PC-9 (cell line): ENCODE measurements at regions not wholly inside any gene's neighbourhood (a gene's known extent, or its start where the extent isn't known, plus 50 kb on each side); places are given as distances from the start of the nearest gene placed in this dataset.

Experiments used
- EZH2 ChIP-seq: fragments of 200-600 bp; sonication (generic); IDR thresholded peaks from 2 replicates; pipeline ENCODE4 v1.8.0; 2017; ENCODE audit warnings: antibody characterized with exemption, low read depth
- TF ChIP-seq, protein P1 (sequence below): fragments of 200-600 bp; sonication (generic); conservative IDR thresholded peaks from 2 replicates; pipeline ENCODE4 v1.6.1; 2017; ENCODE audit warnings: mixed run types, antibody characterized with exemption, mild to moderate bottlenecking, moderate library complexity

DNA sequence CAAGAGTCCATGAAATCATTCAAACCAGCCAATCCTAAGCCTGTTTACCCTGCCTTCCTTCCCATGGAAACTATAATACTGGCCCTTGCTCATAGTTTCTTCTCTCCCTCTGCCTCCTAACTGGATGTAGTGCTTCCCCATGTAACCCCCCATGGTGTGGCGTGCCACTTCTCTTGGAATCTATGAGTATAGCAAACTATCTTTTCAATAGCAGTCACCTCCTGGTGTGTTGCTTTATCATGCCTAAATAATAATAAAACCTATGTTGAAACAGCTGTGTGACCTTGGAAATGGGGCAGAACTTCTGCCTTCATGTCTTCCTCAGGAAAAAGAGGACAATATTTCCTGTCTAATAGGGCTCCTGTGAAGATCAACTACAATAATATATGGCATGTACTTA is 234.8 kb upstream of the EDNRA start:
- TF ChIP-seq, protein P1, sequence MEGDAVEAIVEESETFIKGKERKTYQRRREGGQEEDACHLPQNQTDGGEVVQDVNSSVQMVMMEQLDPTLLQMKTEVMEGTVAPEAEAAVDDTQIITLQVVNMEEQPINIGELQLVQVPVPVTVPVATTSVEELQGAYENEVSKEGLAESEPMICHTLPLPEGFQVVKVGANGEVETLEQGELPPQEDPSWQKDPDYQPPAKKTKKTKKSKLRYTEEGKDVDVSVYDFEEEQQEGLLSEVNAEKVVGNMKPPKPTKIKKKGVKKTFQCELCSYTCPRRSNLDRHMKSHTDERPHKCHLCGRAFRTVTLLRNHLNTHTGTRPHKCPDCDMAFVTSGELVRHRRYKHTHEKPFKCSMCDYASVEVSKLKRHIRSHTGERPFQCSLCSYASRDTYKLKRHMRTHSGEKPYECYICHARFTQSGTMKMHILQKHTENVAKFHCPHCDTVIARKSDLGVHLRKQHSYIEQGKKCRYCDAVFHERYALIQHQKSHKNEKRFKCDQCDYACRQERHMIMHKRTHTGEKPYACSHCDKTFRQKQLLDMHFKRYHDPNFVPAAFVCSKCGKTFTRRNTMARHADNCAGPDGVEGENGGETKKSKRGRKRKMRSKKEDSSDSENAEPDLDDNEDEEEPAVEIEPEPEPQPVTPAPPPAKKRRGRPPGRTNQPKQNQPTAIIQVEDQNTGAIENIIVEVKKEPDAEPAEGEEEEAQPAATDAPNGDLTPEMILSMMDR, result no peak
- no peak for TF ChIP-seq EZH2
